ENCODE measurements at regions not wholly inside any gene's neighbourhood (a gene's known extent, or its start where the extent isn't known, plus 50 kb on each side); places are given as distances from the start of the nearest gene placed in this dataset.

DNA sequence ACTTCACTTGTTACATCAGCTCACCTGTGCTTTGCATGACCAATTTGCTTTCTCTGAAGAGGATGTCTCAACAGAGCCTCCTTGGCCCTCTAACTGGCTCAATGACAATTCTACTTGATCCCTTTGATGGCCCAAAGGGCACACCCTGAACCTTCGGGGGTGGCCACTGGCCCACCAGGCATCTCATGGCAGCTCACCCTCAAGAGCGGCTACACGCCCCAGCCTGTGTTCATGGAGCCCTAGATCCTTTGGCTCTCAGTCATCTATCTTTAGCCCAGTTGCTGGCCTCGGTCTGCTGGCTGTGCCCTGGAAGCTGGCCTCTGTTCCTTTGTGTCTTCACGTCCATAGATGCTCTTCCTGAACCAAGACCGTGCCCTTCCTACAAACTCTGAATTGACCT is 476.7 kb downstream of the NPHP4 start:
- H3K4me3 ChIP-seq (ENCODE audit: control insufficient read depth in 1 of 2, extremely low read depth in 1 of 2, low read length in 1 of 2) = no peak overlapping the region
- Mint-ChIP-seq H3K9me3 (no peaks in the 10 kb centered on the region), H3K4me1 (peaks cover 3 to 6% (median 4%) of the 10 kb centered on the region in 3 donors), H3K4me3 (no peak overlapping the region), H3K27me3 (peaks cover 12 to 20% of the 10 kb centered on the region in 2 donors), H3K36me3 (no peaks in the 10 kb centered on the region), H3K27ac (no peak overlapping the region)
- peak in 1 of 35 experiments; percentile 16 for DNase-seq
- H3K4me1 ChIP-seq (ENCODE audit: control insufficient read depth in 1 of 2, extremely low read depth in 1 of 2, insufficient read depth in 2 of 2, low read length in 2 of 2) = peaks cover 0 to 2% of the 10 kb centered on the region in 2 experiments
- ATAC-seq (replicated peaks in 1 of 4) = no peak
- ChIA-PET CTCF (interaction anchor here in 1 of 2 donors (0.6 kb wide), 1 partner anchor 18 kb away, joined by 3 read pairs; no protein-coding TSS in a partner anchor), POLR2A (no interaction called here)
- peaks cover 0 to 38% of the 10 kb centered on the region in 2 experiments for H3K27me3 ChIP-seq (replicated peaks in 1 of 2; ENCODE audit: control insufficient read depth in 2 of 2, extremely low read depth in 1 of 2, insufficient read depth in 2 of 2, low read length in 1 of 2)
- H3K27ac ChIP-seq (ENCODE audit: low read length) = no peak overlapping the region
- no peaks in the 10 kb centered on the region for H3K9me3 ChIP-seq
- H3K36me3 ChIP-seq (ENCODE audit: control insufficient read depth in 2 of 2, extremely low read depth in 1 of 2, insufficient read depth in 1 of 2, low read length in 1 of 2) = no peaks in the 10 kb centered on the region
- WGBS (ENCODE audit: insufficient coverage) = 77% methylated on average over 5 of the region's 6 CpGs

DNA sequence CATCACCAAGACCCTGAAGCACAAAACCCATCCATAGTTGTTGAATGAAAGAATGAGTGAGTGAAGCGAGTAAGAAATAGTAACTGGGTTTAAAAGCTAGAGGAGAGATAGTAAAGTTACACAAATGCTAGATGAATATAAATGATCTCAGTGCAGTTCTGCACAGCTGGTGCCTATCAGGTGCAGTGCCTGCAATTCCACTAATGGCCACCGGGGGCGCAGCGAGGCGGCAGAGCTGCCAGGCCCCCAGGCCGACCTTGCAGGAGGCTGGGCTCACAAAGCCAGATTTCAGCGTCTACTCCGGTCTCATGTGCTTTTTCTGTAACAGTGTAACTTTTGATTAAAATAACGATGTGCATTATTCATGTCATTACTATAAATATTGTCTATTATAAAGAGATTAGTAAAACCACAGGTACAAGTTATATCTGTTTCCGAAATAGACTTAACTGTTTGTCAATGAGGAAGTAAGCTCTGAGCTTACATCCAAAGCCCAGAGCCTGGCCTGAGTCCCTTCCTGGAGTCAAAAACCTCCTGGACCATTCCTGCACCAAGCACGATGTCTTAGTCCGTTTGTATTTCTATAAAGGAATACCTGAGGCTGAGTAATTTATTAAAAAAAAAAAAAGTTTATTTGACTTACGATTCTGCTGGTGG is 477.6 kb downstream of the NPHP4 start:
- H3K27ac ChIP-seq (ENCODE audit: low read length) = no peak overlapping the region
- Mint-ChIP-seq H3K4me3 (no peak overlapping the region), H3K9me3 (no peaks in the 10 kb centered on the region), H3K27ac (no peak overlapping the region), H3K36me3 (no peaks in the 10 kb centered on the region), H3K4me1 (peaks cover 4 to 6% (median 6%) of the 10 kb centered on the region in 3 donors), H3K27me3 (peaks cover 14 to 15% of the 10 kb centered on the region in 2 donors)
- no peaks in the 10 kb centered on the region for H3K36me3 ChIP-seq (ENCODE audit: control insufficient read depth in 2 of 2, extremely low read depth in 1 of 2, insufficient read depth in 1 of 2, low read length in 1 of 2)
- no peaks in the 10 kb centered on the region for H3K9me3 ChIP-seq
- H3K4me3 ChIP-seq (ENCODE audit: control insufficient read depth in 1 of 2, extremely low read depth in 1 of 2, low read length in 1 of 2) = no peak overlapping the region
- peaks cover 0 to 44% of the 10 kb centered on the region in 2 experiments for H3K27me3 ChIP-seq (replicated peaks in 1 of 2; ENCODE audit: control insufficient read depth in 2 of 2, extremely low read depth in 1 of 2, insufficient read depth in 2 of 2, low read length in 1 of 2)
- CTCF ChIA-PET = interaction anchor here in 1 of 2 donors (0.6 kb wide), 1 partner anchor 26 kb away, joined by 3 read pairs; no protein-coding TSS in a partner anchor
- peak in 34 of 35 experiments; percentile 20 to 75 (median 56) for DNase-seq
- ATAC-seq (replicated peaks in 1 of 4) = peak in 3 of 4 experiments; percentile 63 to 73 (median 67)
- 10% methylated on average over 5 of the region's 13 CpGs for WGBS (ENCODE audit: insufficient coverage)
- POLR2A ChIA-PET = no interaction called here
- peaks cover 0 to 8% of the 10 kb centered on the region in 2 experiments for H3K4me1 ChIP-seq (ENCODE audit: control insufficient read depth in 1 of 2, extremely low read depth in 1 of 2, insufficient read depth in 2 of 2, low read length in 2 of 2)

DNA sequence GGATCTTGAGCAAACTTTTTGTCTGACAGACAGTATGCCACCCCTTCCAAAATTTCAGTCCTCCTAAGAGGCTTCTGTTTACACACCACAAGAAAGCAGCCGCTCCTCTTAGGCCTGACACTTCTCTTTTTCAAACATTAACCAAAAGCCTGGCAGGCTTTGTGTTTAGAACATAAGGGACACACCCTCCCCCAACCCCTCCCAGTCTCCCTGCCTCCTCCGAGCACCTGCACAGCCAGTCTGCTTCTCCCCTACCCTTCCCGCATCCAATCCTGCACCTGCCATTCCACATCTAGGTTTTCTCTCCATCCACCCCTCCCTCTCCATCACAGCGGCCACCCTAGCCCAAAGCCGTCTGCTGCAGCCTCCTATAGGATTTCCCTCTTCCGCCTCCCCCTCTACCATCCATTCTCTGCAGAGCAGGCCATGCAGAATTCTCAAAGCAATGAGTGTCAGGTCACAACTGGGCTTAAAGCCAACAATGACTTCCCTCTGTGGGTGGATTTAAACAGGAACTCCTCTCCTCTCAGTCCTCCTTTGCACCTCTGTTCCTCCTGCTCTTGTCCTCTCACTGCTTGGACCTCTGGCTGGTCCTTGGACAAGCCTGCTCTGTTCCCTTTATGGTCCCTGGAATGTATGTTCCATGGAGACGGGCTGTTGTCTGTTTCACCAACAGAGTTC is 478.2 kb downstream of the NPHP4 start:
- no peaks in the 10 kb centered on the region for H3K36me3 Mint-ChIP-seq
- DNase-seq (no peak), ATAC-seq (replicated peaks in 1 of 4) (peak in 1 of 4 experiments; percentile 20)
- H3K9me3 ChIP-seq = no peaks in the 10 kb centered on the region
- H3K27ac ChIP-seq (ENCODE audit: low read length) = no peak overlapping the region
- no peaks in the 10 kb centered on the region for H3K9me3 Mint-ChIP-seq
- H3K4me3 ChIP-seq (ENCODE audit: control insufficient read depth in 1 of 2, extremely low read depth in 1 of 2, low read length in 1 of 2) = no peak overlapping the region
- WGBS (ENCODE audit: insufficient coverage) = 48% methylated on average over 5 of the region's 7 CpGs
- H3K4me1 ChIP-seq (ENCODE audit: control insufficient read depth in 1 of 2, extremely low read depth in 1 of 2, insufficient read depth in 2 of 2, low read length in 2 of 2) = peaks cover 0 to 8% of the 10 kb centered on the region in 2 experiments
- H3K4me3 Mint-ChIP-seq = no peak overlapping the region
- POLR2A ChIA-PET = no interaction called here
- peaks cover 11 to 15% of the 10 kb centered on the region in 2 donors for H3K27me3 Mint-ChIP-seq
- H3K36me3 ChIP-seq (ENCODE audit: control insufficient read depth in 2 of 2, extremely low read depth in 1 of 2, insufficient read depth in 1 of 2, low read length in 1 of 2) = no peaks in the 10 kb centered on the region
- no peak overlapping the region for H3K27ac Mint-ChIP-seq
- H3K4me1 Mint-ChIP-seq = peaks cover 6 to 10% (median 6%) of the 10 kb centered on the region in 3 donors
- H3K27me3 ChIP-seq (replicated peaks in 1 of 2; ENCODE audit: control insufficient read depth in 2 of 2, extremely low read depth in 1 of 2, insufficient read depth in 2 of 2, low read length in 1 of 2) = peaks cover 0 to 50% of the 10 kb centered on the region in 2 experiments
- CTCF ChIA-PET = interaction anchor here in 1 of 2 donors (0.6 kb wide), 1 partner anchor 25 kb away, joined by 3 read pairs; no protein-coding TSS in a partner anchor

DNA sequence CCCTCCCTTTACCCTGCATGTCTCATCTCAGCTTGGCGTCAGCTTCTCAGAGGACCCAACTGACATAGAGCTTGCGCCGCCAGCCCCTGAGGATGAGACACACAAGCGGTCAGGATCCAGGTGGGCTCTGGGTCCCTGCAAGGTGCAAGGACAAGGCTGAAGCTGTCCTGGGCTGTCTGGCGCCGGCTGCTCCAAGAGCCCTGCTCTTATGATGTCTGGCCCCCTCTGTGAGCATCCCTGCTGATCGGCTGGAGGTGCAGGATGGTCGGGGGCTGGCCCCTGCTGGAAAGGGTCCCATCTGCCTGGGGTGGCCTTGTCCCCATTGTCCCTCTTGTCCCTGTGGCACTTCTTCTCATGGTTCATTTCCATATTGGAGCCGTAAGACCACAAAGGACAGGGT is 479.0 kb downstream of the NPHP4 start:
- H3K4me3 ChIP-seq (ENCODE audit: control insufficient read depth in 1 of 2, extremely low read depth in 1 of 2, low read length in 1 of 2) = no peak overlapping the region
- WGBS (ENCODE audit: insufficient coverage) = 91% methylated on average over 6 of the region's 9 CpGs
- H3K36me3 ChIP-seq (ENCODE audit: control insufficient read depth in 2 of 2, extremely low read depth in 1 of 2, insufficient read depth in 1 of 2, low read length in 1 of 2) = no peaks in the 10 kb centered on the region
- POLR2A ChIA-PET = no interaction called here
- ATAC-seq (replicated peaks in 1 of 4) (no peak), DNase-seq (no peak)
- peaks cover 11 to 15% of the 10 kb centered on the region in 2 donors for H3K27me3 Mint-ChIP-seq
- H3K9me3 Mint-ChIP-seq = no peaks in the 10 kb centered on the region
- H3K4me1 Mint-ChIP-seq = peaks cover 6 to 10% (median 6%) of the 10 kb centered on the region in 3 donors
- H3K4me1 ChIP-seq (ENCODE audit: control insufficient read depth in 1 of 2, extremely low read depth in 1 of 2, insufficient read depth in 2 of 2, low read length in 2 of 2) = peaks cover 0 to 8% of the 10 kb centered on the region in 2 experiments
- H3K9me3 ChIP-seq = no peaks in the 10 kb centered on the region
- CTCF ChIA-PET = no interaction called here
- H3K36me3 Mint-ChIP-seq = no peaks in the 10 kb centered on the region
- no peak overlapping the region for H3K4me3 Mint-ChIP-seq
- H3K27ac ChIP-seq (ENCODE audit: low read length) = no peak overlapping the region
- H3K27ac Mint-ChIP-seq = no peak overlapping the region
- peaks cover 0 to 56% of the 10 kb centered on the region in 2 experiments for H3K27me3 ChIP-seq (replicated peaks in 1 of 2; ENCODE audit: control insufficient read depth in 2 of 2, extremely low read depth in 1 of 2, insufficient read depth in 2 of 2, low read length in 1 of 2)

DNA sequence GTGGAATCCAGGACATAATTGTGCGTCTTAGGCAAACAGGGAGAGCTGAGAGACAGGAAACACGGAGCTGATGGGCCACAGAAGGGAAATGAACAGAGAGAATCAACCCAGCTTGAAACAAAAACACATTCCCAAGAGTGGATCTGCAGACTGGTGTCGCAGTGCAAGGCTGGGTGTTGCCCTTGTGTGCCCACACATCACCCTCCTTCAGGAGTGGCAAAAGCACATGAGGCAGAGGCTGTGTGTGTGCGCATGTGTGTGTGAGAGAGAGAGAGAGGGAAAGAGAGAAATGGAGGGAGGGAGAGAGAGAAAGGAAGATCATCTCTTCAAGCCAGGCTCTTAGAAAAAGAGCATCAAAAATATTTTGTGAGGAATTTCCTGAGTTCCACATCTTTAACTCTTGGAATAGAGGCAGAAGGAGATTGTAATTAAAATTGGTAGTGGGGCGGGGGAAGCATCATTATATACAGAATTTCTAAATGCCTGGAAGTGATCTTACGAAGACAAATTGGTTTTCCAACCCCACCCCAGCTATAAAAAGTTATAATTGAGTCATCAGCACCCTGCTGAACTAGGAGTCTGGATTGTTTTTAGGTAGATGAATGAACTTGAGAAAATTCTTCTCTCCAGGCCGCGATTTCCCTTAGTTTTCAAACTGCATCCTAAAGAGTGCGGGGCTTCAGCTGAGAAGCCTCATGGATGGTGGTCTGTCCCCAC is 480.7 kb downstream of the NPHP4 start:
- Mint-ChIP-seq H3K4me3 (no peak overlapping the region), H3K36me3 (no peaks in the 10 kb centered on the region), H3K9me3 (no peaks in the 10 kb centered on the region), H3K27me3 (peaks cover 12 to 18% of the 10 kb centered on the region in 2 donors), H3K4me1 (peaks cover 6 to 10% (median 6%) of the 10 kb centered on the region in 3 donors), H3K27ac (no peak overlapping the region)
- Histone ChIP-seq H3K27me3 (replicated peaks in 1 of 2; ENCODE audit: control insufficient read depth in 2 of 2, extremely low read depth in 1 of 2, insufficient read depth in 2 of 2, low read length in 1 of 2) (peaks cover 0 to 55% of the 10 kb centered on the region in 2 experiments), H3K36me3 (ENCODE audit: control insufficient read depth in 2 of 2, extremely low read depth in 1 of 2, insufficient read depth in 1 of 2, low read length in 1 of 2) (no peaks in the 10 kb centered on the region), H3K4me1 (ENCODE audit: control insufficient read depth in 1 of 2, extremely low read depth in 1 of 2, insufficient read depth in 2 of 2, low read length in 2 of 2) (peaks cover 0 to 8% of the 10 kb centered on the region in 2 experiments), H3K4me3 (ENCODE audit: control insufficient read depth in 1 of 2, extremely low read depth in 1 of 2, low read length in 1 of 2) (no peak overlapping the region), H3K9me3 (no peaks in the 10 kb centered on the region), H3K27ac (ENCODE audit: low read length) (no peak overlapping the region)
- ATAC-seq (replicated peaks in 1 of 4) = no peak
- no peak for DNase-seq
- ChIA-PET CTCF (no interaction called here), POLR2A (no interaction called here)
- 81% methylated on average over 6 of the region's 9 CpGs for WGBS (ENCODE audit: insufficient coverage)
